ENCODE measurements at regions not wholly inside any gene's neighbourhood (a gene's known extent, or its start where the extent isn't known, plus 50 kb on each side); places are given as distances from the start of the nearest gene placed in this dataset.

DNA sequence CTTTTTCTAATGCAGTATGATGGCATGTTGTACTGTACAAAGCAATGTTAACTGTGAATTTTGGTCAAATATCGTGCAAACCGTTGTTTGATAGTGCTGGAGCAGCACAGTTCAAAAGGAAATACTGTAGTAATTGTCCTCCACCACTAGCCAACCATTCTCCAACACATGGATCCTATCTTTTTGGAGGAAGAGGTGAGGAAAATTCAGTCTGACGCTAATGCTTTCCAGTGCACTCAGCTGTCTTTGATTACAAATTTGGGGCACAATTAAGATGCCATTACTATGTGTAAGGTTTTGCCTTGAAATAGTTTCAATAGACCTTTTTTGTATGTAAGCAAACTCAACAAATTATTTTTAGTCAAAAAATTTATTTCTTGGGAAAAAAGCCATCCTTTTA, 240.5 kb upstream of the CCDC179 start:
- Histone ChIP-seq H3K27ac (no peak overlapping the region), H3K4me1 (peaks cover 0 to 10% (median 0%) of the 10 kb centered on the region in 4 donors), H3K27me3 (no peaks in the 10 kb centered on the region), H3K36me3 (no peaks in the 10 kb centered on the region), H3K4me3 (no peak overlapping the region), H3K9me3 (no peaks in the 10 kb centered on the region)
- no peak for TF ChIP-seq CTCF (IDR thresholded peaks at IDR 0.05)
- intact Hi-C loops (cut with DNase I; ENCODE audit: low total_unique reads): no loop called here
- no peak for DNase-seq

GRCh38 chr11:23103416-23103815, 243.1 kb upstream of the CCDC179 start:
- intact Hi-C loops (cut with DNase I; ENCODE audit: low total_unique reads): no loop called here

GRCh38 chr11:23111527-23111926, 251.3 kb upstream of the CCDC179 start:
- no peak for DNase-seq
- no peak for TF ChIP-seq CTCF (IDR thresholded peaks at IDR 0.05)
- no peaks in the 10 kb centered on the region for H3K36me3 ChIP-seq
- H3K27ac ChIP-seq: no peak overlapping the region
- H3K9me3 ChIP-seq: no peaks in the 10 kb centered on the region
- no peak overlapping the region for H3K4me3 ChIP-seq
- intact Hi-C loops (cut with DNase I; ENCODE audit: low total_unique reads): loop anchor here (10.0 kb wide), 1 partner anchor 187 kb away; no protein-coding TSS in a partner anchor
- H3K27me3 ChIP-seq: no peaks in the 10 kb centered on the region
- peaks cover 0 to 23% (median 3%) of the 10 kb centered on the region in 4 donors for H3K4me1 ChIP-seq

More at GRCh38 chr11:23103416-23103815, 243.1 kb upstream of the CCDC179 start:
- no peaks in the 10 kb centered on the region for H3K36me3 ChIP-seq
- TF ChIP-seq CTCF (IDR thresholded peaks at IDR 0.05): no peak
- no peak overlapping the region for H3K4me3 ChIP-seq
- DNase-seq: no peak
- no peak overlapping the region for H3K27ac ChIP-seq
- no peaks in the 10 kb centered on the region for H3K9me3 ChIP-seq
- peaks cover 0 to 6% (median 0%) of the 10 kb centered on the region in 4 donors for H3K4me1 ChIP-seq
- H3K27me3 ChIP-seq: no peaks in the 10 kb centered on the region

GRCh38 chr11:23112390-23112789, 252.1 kb upstream of the CCDC179 start:
- intact Hi-C loops (cut with DNase I; ENCODE audit: low total_unique reads): loop anchor here (10.0 kb wide), 1 partner anchor 188 kb away; no protein-coding TSS in a partner anchor

GRCh38 chr11:23112987-23113886, 253.0 kb upstream of the CCDC179 start:
- Histone ChIP-seq H3K27ac (peak overlapping the region in 1 of 2 donors; percentile 30), H3K36me3 (no peaks in the 10 kb centered on the region), H3K4me3 (no peak overlapping the region), H3K27me3 (no peaks in the 10 kb centered on the region), H3K9me3 (no peaks in the 10 kb centered on the region), H3K4me1 (peaks cover 0 to 23% (median 3%) of the 10 kb centered on the region in 4 donors)
- peak; percentile 49 to 51 for TF ChIP-seq CTCF (IDR thresholded peaks at IDR 0.05)
- no peak for DNase-seq
- intact Hi-C loops (cut with DNase I; ENCODE audit: low total_unique reads): loop anchor here (10.0 kb wide), 1 partner anchor 188 kb away; no protein-coding TSS in a partner anchor

More at GRCh38 chr11:23112390-23112789, 252.1 kb upstream of the CCDC179 start:
- no peaks in the 10 kb centered on the region for H3K27me3 ChIP-seq
- peaks cover 0 to 23% (median 3%) of the 10 kb centered on the region in 4 donors for H3K4me1 ChIP-seq
- H3K4me3 ChIP-seq: no peak overlapping the region
- H3K27ac ChIP-seq: peak overlapping the region in 1 of 2 donors; percentile 30
- no peaks in the 10 kb centered on the region for H3K9me3 ChIP-seq
- H3K36me3 ChIP-seq: no peaks in the 10 kb centered on the region
- no peak for DNase-seq
- TF ChIP-seq CTCF (IDR thresholded peaks at IDR 0.05): no peak

Data from tibial artery (tissue), 4 donors.